Colonic mucosa (tissue), 4 donors: ENCODE measurements at regions not wholly inside any gene's neighbourhood (a gene's known extent, or its start where the extent isn't known, plus 50 kb on each side); places are given as distances from the start of the nearest gene placed in this dataset.

Experiments
- DNase-seq: peaks from one replicate; pipeline ENCODE4 v3.0.0-alpha.2; 2020
- H3K27ac ChIP-seq: fragments of 200-600 bp; one replicate; pipeline ENCODE4 v1.8.0; 2021
- H3K27me3 ChIP-seq: fragments of 200-600 bp; one replicate; pipeline ENCODE4 v1.8.0; 2021
- H3K36me3 ChIP-seq: fragments of 200-600 bp; one replicate; pipeline ENCODE4 v1.8.0; 2021
- H3K4me1 ChIP-seq: fragments of 200-600 bp; one replicate; pipeline ENCODE4 v1.8.0; 2021; ENCODE audit warnings: mild to moderate bottlenecking
- H3K4me3 ChIP-seq: fragments of 200-600 bp; one replicate; pipeline ENCODE4 v1.8.0; 2021
- H3K9ac ChIP-seq, 2 donors: one replicate each; pipeline ENCODE4 v1.7.0; 2013; ENCODE audit warnings: control low read depth in 2 of 2, low read depth in 2 of 2, low read length in 2 of 2
- H3K9me3 ChIP-seq: fragments of 200-600 bp; one replicate; pipeline ENCODE4 v1.8.0; 2021
- intact Hi-C: fragments of 100-400 bp; cut with DNase I; formaldehyde crosslinking; loops from one replicate; pipeline ENCODE4 v1.14.1; 2022
- TF ChIP-seq, protein P1 (sequence below): fragments of 200-600 bp; IDR thresholded peaks from one replicate; pipeline ENCODE4 v1.8.0; 2022; ENCODE audit warnings: antibody characterized with exemption, mild to moderate bottlenecking
- donor health status: healthy.
- donor health status: DM: no; HTN: no; CAD: no.
- donor health status: DM: no; HTN: no; CAD: no.

DNA sequence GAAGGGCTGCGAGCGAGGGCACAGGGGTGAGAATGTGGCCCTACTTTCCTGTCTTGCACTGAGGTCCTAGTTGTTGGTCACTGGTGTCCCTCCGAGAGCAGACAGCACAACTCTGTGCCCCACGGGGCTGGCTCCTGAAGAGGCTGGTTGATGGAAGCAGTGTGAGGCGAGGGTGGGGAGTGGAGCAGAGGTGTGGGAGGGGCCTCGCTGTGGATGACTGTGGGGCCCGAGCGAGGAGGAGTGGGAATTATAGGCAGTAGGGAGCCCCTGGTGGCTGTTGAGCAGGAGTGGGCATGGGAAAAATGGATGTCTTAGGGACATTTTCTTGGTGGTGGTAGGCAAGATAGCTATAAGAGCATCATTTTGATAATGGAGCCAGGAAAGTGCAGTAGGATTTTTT, 660.5 kb upstream of the HS6ST1 start:
- TF ChIP-seq, protein P1, sequence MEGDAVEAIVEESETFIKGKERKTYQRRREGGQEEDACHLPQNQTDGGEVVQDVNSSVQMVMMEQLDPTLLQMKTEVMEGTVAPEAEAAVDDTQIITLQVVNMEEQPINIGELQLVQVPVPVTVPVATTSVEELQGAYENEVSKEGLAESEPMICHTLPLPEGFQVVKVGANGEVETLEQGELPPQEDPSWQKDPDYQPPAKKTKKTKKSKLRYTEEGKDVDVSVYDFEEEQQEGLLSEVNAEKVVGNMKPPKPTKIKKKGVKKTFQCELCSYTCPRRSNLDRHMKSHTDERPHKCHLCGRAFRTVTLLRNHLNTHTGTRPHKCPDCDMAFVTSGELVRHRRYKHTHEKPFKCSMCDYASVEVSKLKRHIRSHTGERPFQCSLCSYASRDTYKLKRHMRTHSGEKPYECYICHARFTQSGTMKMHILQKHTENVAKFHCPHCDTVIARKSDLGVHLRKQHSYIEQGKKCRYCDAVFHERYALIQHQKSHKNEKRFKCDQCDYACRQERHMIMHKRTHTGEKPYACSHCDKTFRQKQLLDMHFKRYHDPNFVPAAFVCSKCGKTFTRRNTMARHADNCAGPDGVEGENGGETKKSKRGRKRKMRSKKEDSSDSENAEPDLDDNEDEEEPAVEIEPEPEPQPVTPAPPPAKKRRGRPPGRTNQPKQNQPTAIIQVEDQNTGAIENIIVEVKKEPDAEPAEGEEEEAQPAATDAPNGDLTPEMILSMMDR: no peak
- Histone ChIP-seq H3K27ac (no peak overlapping the region), H3K4me3 (no peak overlapping the region), H3K9me3 (no peaks in the 10 kb centered on the region), H3K36me3 (no peaks in the 10 kb centered on the region), H3K9ac (no peak overlapping the region), H3K27me3 (no peaks in the 10 kb centered on the region), H3K4me1 (no peaks in the 10 kb centered on the region)
- DNase-seq: no peak
- intact Hi-C loops: no loop called here

GRCh38 chr2:128980475-128980874, 661.8 kb upstream of the HS6ST1 start:
- no peaks in the 10 kb centered on the region for H3K27me3 ChIP-seq
- H3K9ac ChIP-seq: no peak overlapping the region
- TF ChIP-seq, protein P1: no peak
- H3K4me1 ChIP-seq: no peaks in the 10 kb centered on the region
- no peak overlapping the region for H3K4me3 ChIP-seq
- H3K9me3 ChIP-seq: no peaks in the 10 kb centered on the region
- H3K27ac ChIP-seq: no peak overlapping the region
- no peak for DNase-seq
- intact Hi-C loops: no loop called here
- H3K36me3 ChIP-seq: no peaks in the 10 kb centered on the region

DNA sequence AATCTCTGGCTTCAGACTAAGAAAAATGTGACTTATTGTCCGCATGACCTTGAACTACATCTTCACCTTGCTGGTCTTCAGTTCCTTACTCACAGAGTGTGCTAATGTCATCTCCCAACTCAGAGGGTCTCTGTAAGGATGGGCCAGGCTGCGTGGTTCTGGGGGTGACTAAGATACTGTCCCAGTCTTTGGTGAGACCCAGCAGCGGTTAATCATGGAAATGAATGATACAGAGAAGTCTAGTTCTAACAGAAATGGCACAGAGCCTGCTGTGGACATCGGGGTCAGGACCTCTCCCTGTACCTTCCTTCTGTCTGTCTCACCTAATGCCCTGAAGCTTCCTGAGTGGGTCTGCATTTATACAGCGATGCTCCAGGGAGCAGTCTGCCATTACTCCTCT, 662.7 kb upstream of the HS6ST1 start:
- no peaks in the 10 kb centered on the region for H3K36me3 ChIP-seq
- H3K27me3 ChIP-seq: no peaks in the 10 kb centered on the region
- TF ChIP-seq, protein P1: no peak
- H3K4me3 ChIP-seq: no peak overlapping the region
- no peak overlapping the region for H3K9ac ChIP-seq
- H3K27ac ChIP-seq: no peak overlapping the region
- H3K4me1 ChIP-seq: no peaks in the 10 kb centered on the region
- intact Hi-C loops: no loop called here
- DNase-seq: no peak
- no peaks in the 10 kb centered on the region for H3K9me3 ChIP-seq

- TF ChIP-seq, protein P1: no peak
- no peak overlapping the region for H3K4me3 ChIP-seq
- H3K4me1 ChIP-seq: no peaks in the 10 kb centered on the region
- H3K9ac ChIP-seq: no peak overlapping the region
- no peaks in the 10 kb centered on the region for H3K27me3 ChIP-seq
- no peaks in the 10 kb centered on the region for H3K36me3 ChIP-seq
- H3K9me3 ChIP-seq: no peaks in the 10 kb centered on the region
- no peak overlapping the region for H3K27ac ChIP-seq
- intact Hi-C loops: no loop called here
- DNase-seq: no peak
These were observed 663.3 kb upstream of the HS6ST1 start for GRCh38 chr2:128982001-128982400.

DNA sequence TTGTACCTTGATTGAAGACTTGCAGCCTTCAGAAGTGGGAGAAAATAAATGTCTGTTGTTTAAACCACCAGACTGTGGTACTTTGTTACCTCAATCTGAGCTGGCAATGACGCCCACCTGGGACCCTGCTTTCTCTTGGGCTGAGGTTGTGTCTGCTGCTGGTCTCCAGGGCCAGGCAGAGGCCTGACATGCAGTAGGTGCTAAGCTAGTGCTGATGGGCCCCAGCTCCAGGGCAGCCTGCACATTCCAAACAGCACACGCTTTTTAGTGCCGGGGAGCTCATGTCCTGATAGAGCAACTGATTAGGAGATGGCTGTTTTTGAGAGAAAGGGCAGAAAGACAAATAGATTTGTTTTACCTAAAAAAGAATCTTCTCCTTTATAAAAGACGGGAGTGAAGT, 664.0 kb upstream of the HS6ST1 start:
- H3K9me3 ChIP-seq: no peaks in the 10 kb centered on the region
- no peaks in the 10 kb centered on the region for H3K4me1 ChIP-seq
- no peaks in the 10 kb centered on the region for H3K27me3 ChIP-seq
- no peak for DNase-seq
- no peak overlapping the region for H3K9ac ChIP-seq
- TF ChIP-seq, protein P1: no peak
- H3K36me3 ChIP-seq: no peaks in the 10 kb centered on the region
- intact Hi-C loops: no loop called here
- H3K27ac ChIP-seq: no peak overlapping the region
- no peak overlapping the region for H3K4me3 ChIP-seq

DNA sequence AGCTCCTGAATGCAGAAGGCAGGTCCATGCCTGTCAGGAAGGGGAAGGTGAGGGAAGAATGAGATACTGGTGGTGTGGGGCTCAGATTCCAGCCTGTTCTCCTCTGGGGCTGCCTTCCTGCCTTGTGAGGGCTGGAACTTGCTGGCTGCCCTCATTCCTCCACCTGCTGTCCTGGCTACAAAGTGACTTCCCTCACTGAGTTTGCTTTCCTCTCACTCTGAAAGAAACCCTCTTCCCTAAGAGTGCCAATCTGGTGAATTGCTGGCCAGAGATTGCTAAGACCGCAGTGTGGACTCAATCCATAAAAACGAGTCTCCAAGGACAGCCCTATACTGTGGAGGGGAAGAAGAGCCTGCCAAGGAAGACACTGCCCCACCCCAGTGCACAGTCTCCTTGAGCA, 664.4 kb upstream of the HS6ST1 start:
- Histone ChIP-seq H3K4me1 (no peaks in the 10 kb centered on the region), H3K27ac (no peak overlapping the region), H3K9ac (no peak overlapping the region), H3K36me3 (no peaks in the 10 kb centered on the region), H3K4me3 (no peak overlapping the region), H3K27me3 (no peaks in the 10 kb centered on the region), H3K9me3 (no peaks in the 10 kb centered on the region)
- intact Hi-C loops: no loop called here
- no peak for DNase-seq
- TF ChIP-seq, protein P1: no peak
